Testis (tissue), 2 donors: ENCODE measurements at regions not wholly inside any gene's neighbourhood (a gene's known extent, or its start where the extent isn't known, plus 50 kb on each side); places are given as distances from the start of the nearest gene placed in this dataset.

ENCODE experiments used
- POLR2A ChIP-seq: fragments of 450-650 bp; IDR thresholded peaks from one replicate; pipeline ENCODE4 v1.6.1; 2017; ENCODE audit warnings: antibody characterized with exemption, mild to moderate bottlenecking, moderate library complexity
- TF ChIP-seq, protein P1 (sequence below), 3 experiments: fragments of 450-650 bp in 2 of 3; fragments of 200-600 bp in 1 of 3; sonication (generic) in 1 of 3; IDR thresholded peaks; one replicate each; pipeline ENCODE4 v1.5.1; 2016 to 2019; ENCODE audit warnings: antibody characterized with exemption in 3 of 3, mild to moderate bottlenecking in 2 of 3, moderate library complexity in 1 of 3

- TF ChIP-seq, protein P1, sequence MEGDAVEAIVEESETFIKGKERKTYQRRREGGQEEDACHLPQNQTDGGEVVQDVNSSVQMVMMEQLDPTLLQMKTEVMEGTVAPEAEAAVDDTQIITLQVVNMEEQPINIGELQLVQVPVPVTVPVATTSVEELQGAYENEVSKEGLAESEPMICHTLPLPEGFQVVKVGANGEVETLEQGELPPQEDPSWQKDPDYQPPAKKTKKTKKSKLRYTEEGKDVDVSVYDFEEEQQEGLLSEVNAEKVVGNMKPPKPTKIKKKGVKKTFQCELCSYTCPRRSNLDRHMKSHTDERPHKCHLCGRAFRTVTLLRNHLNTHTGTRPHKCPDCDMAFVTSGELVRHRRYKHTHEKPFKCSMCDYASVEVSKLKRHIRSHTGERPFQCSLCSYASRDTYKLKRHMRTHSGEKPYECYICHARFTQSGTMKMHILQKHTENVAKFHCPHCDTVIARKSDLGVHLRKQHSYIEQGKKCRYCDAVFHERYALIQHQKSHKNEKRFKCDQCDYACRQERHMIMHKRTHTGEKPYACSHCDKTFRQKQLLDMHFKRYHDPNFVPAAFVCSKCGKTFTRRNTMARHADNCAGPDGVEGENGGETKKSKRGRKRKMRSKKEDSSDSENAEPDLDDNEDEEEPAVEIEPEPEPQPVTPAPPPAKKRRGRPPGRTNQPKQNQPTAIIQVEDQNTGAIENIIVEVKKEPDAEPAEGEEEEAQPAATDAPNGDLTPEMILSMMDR (IDR thresholded peaks at IDR 0.05) = no peak
- TF ChIP-seq POLR2A = no peak
Measured at GRCh38 chr12:46676797-46677520, 148.8 kb downstream of the SLC38A4 start.
